GM19328 (cell line): ENCODE measurements at regions not wholly inside any gene's neighbourhood (a gene's known extent, or its start where the extent isn't known, plus 50 kb on each side); places are given as distances from the start of the nearest gene placed in this dataset.
"Not testable (repeated sequence)": the region's sequence is repeated elsewhere in the genome, so short reads cannot be mapped to it uniquely, and the experiment has no call there.

ENCODE experiments used
- ATAC-seq: cut with Tn5 transposase; IDR thresholded peaks from one replicate; pipeline ENCODE4 v1.9.1; 2021; ENCODE audit warnings: mild to moderate bottlenecking, moderate library complexity; ENCODE audit not compliant: unreplicated experiment

- ATAC-seq, result no peak
Measured at GRCh38 chr2:35204323-35204722, 1151.3 kb upstream of the CRIM1 start.

GRCh38 chr2:35199298-35199697 is 1156.3 kb upstream of the CRIM1 start:
- no peak for ATAC-seq

GRCh38 chr2:35185861-35186412 is 1169.6 kb upstream of the CRIM1 start:
- ATAC-seq, result no peak

- no peak for ATAC-seq
Measured at GRCh38 chr2:35184471-35184870, 1171.1 kb upstream of the CRIM1 start.

DNA sequence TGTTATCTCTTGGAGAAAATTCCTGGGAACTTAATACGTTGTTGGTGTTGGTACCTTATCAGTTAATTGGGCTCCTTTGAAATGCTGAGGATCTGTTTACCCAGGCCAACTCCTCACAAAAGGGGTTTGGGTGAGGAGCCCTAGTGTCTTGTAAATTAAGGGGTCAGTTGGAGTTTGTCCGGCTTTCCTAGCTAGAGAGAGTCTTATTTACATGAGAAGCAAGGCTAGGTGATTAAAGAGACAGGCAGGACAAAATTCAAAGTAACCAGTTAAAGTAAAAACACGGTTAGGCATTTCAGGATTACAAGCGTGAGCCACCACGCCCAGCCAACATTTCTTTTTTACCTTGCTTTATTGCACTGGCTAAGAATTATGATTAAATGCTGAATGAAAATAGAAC is 1178.9 kb upstream of the CRIM1 start:
- not testable (repeated sequence) for ATAC-seq

GRCh38 chr2:35174845-35175244 is 1180.7 kb upstream of the CRIM1 start:
- ATAC-seq, result no peak

GRCh38 chr2:35172687-35173086 is 1182.9 kb upstream of the CRIM1 start:
- no peak for ATAC-seq

DNA sequence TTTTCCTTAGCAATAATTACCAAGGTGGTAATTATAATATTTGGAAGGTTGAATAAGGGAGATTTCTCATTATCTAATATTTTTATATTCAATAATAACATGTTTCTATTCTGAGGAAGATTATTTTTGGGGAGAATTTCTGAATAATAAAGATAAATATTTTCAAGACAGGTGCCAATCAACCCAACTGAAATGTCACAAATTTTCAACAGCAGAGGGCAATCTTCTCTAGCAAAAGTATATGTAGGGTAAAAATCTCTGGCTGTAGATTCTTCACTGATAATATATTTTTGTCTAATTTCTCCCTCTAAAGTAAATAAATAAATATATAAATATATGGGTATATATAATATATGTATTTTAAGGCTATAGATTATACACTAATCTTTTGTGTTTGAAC is 1187.2 kb upstream of the CRIM1 start:
- no peak for ATAC-seq

GRCh38 chr2:35163948-35164347 is 1191.6 kb upstream of the CRIM1 start:
- ATAC-seq, result no peak

DNA sequence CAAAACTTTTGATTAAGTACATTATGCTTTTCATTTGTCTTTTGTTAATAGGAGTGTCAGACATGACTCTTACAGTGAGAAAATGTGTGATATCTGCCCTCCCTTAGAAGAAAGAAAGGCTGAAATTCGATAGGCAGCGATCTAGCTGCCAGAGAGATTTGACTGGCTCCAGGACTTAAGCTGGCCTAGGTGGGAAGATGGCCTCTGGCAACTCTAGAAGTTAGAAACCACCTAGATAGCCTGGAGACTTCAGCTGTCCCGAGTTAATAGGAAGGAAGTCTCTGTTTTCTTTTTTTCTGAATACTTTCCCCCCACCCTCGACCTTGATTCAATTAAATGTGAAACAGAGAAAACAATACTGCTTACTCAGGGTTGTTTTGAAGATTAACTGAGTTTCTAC is 1194.7 kb upstream of the CRIM1 start:
- ATAC-seq, result no peak

GRCh38 chr2:35125871-35126270 is 1229.7 kb upstream of the CRIM1 start:
- no peak for ATAC-seq

DNA sequence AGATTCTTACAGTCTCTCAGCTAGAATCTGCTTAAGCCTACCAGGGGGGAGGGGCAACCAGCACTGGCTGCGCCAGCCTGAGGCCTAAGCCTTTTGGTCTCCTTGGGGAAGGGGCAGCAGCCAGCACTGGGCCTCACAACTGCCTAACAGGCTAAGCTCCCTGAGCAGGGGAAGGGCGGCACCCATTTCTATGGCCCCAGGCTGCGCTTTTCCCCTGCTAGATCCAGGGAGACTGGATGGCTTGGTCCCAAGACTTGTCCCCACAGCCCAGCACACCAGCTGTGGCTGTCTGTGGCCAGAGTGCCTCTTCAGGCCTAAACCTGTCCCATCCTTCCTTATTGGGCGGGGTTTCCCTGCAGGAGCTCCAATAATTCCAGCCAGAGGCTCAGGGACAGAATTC is 1230.3 kb upstream of the CRIM1 start:
- ATAC-seq, result no peak

- ATAC-seq, result no peak
Measured at GRCh38 chr2:35116151-35116550, 1239.4 kb upstream of the CRIM1 start.

GRCh38 chr2:35114765-35115164 is 1240.8 kb upstream of the CRIM1 start:
- no peak for ATAC-seq

GRCh38 chr2:35112367-35112766 is 1243.2 kb upstream of the CRIM1 start:
- ATAC-seq, result not testable (repeated sequence)

GRCh38 chr2:35104309-35104708 is 1251.3 kb upstream of the CRIM1 start:
- no peak for ATAC-seq

GRCh38 chr2:35099342-35099741 is 1256.2 kb upstream of the CRIM1 start:
- ATAC-seq, result no peak

- no peak for ATAC-seq
Measured at GRCh38 chr2:35082072-35082471, 1273.5 kb upstream of the CRIM1 start.

DNA sequence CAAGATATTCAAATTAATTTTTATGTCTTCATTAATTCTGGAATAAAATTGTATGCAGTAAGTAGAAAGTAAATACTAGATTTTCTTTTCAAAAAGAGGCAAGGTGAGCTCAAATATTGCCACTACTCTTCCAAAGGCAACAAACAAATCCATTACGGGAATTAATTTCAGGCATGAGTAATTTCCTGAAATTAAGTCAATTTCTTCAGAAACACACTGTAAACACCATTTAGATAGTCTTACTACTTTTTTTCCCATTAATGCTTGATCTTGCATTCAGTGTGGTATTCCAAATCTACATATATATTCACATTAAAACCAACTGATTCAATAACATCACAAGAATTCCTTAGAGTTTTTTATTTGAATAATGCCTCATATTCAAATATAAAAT is 1274.0 kb upstream of the CRIM1 start:
- no peak for ATAC-seq

- no peak for ATAC-seq
Measured at GRCh38 chr2:35081001-35081621, 1274.5 kb upstream of the CRIM1 start.

DNA sequence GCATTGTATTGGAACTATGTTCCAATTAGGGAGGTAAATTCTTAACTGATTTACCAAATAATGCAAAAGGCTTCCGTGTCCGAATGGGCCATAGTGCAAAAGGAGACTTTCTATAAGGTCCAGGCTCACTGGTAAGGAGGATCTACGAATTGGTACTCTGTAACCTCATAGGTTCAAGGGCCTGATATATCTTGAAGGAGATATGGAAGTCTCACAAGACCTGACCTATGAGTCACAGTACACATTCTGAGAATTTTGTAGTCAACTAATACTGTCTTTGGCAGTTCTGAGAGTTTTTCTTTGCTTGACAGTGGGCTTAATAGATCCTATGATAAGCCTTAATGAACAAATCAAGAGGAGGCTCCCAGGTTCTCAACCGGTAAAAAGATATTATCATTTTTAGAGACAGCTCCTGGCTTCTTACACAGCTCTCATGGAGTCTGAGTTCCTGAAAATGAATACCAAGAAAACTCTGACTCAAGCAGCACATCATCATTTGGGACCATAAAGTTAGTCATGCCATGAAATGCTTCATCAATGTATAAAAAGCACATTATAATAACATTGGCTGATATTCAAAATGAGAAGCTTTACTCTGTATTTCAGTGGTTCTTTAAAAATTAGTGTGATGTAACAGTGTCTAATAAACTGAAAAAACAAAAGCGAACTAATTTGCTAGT is 1275.2 kb upstream of the CRIM1 start:
- no peak for ATAC-seq

GRCh38 chr2:35067420-35067819 is 1288.2 kb upstream of the CRIM1 start:
- ATAC-seq, result no peak

DNA sequence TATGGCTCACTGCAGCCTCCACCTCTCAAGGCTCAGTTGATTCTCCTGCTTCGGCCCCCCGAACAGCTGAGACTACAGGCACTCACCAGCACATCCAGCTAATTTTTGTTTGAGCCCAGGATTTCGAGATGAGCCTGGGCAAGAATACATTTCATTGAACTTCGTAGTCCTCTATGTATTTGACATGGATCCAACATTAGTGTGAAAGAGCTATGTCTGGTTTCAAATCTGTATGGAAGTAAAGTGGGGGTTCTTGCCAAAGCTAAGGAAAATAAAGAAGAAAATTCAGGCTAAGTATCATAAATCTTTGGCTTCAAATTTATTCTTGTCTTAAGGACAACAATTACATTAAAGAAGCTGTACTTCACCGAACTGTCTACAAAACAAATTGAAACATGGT is 1291.7 kb upstream of the CRIM1 start:
- ATAC-seq, result no peak
